HuH-7.5 (cell line): ENCODE measurements at regions not wholly inside any gene's neighbourhood (a gene's known extent, or its start where the extent isn't known, plus 50 kb on each side); places are given as distances from the start of the nearest gene placed in this dataset.
"Not testable (repeated sequence)": the region's sequence is repeated elsewhere in the genome, so short reads cannot be mapped to it uniquely, and the experiment has no call there.

Experiments used
- DNase-seq: peaks from one replicate; pipeline ENCODE4 v3.0.0; 2011; ENCODE audit warnings: low spot score

- DNase-seq, result no peak
These were observed 213.5 kb upstream of the CLNK start for GRCh38 chr4:10898072-10898471.

DNA sequence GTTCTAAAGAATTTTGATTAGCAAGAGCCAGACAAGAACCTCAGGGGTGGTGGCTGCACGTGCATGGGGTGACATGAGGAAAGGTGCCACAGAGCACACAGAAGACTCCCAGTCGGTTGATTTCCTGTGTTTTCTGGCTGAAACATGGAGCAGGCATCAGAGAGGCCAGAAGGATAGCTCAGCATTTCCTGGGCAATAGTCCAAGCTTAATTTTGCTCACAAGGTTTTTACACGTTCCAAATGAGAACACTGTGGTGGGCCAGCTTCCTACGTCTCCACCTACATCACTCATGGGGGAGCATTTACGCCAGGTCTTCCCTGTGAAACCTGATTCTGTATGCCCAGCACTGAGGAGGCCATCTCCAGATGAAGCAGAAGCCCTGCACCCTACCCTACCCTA is 212.5 kb upstream of the CLNK start:
- no peak for DNase-seq

DNA sequence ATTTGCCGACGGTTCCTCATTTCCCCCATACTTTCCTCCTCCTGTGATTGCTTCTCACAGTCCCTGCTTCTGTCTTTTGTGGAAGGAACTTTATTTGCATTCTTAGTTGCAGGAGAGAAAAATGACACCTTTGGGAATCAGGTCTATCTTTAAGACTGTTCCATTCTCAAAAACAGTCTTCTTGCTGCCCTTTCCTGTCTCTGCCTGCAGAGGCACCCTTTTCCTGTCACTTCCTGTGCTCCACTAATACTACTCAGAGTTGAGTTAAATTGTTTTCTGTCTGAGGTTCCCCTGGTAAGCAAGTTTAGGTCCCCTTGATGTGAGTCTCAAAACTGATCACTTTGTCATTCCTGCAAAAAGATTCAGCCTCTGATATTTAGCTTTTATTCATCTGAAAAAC is 208.8 kb upstream of the CLNK start:
- no peak for DNase-seq

DNA sequence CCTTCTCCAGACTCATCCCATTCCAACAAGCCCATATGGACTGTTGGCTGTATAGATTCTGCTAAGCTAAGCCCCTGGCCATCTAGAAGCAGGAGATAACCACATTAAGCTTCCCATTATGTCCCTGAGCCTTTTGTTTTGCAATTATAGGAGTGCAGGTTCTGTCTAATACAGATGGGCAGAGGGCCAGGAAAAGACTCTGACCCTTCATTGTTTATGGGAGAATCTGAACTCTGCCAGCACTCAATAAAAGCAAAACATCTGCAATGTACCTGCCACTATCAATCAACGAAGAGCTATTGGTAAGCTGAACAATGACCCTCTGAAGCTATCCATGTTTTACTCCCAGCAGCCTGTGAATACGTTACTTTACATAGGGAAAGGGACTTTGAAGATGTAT is 207.3 kb upstream of the CLNK start:
- DNase-seq, result no peak

GRCh38 chr4:10889819-10890218 is 205.3 kb upstream of the CLNK start:
- no peak for DNase-seq

DNA sequence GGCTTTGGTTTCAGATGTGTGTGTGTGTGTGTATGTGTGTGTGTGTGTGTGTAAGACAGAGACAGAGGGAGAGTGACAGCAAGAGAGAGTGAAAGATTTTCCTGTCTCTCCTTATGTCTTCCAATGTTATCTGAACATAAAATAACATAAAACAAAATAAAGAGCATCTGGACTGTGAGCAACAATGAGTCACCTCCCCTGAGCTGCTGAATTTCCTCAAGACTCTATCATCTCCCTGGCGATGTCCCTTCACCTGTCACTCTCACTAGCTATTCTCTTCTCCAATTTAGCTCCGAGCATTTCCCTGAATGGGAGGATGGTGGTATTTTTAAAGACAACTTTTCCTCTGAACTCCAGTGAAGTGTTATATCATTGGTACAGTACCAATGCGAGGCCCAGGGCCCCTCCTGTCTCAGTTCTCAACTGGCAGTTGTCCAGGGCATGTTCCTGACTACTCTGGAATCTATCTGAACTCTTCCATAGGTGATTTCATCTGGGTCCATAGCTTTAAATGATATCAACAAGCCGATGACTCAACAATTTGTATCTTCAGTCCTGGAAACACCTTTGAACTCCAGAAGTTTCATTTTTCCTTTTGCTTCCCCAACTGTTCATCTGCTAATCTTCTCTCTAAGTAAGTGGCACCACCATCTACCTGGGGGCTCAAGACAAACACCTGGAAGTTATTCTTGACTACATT is 195.0 kb upstream of the CLNK start:
- DNase-seq, result no peak

DNA sequence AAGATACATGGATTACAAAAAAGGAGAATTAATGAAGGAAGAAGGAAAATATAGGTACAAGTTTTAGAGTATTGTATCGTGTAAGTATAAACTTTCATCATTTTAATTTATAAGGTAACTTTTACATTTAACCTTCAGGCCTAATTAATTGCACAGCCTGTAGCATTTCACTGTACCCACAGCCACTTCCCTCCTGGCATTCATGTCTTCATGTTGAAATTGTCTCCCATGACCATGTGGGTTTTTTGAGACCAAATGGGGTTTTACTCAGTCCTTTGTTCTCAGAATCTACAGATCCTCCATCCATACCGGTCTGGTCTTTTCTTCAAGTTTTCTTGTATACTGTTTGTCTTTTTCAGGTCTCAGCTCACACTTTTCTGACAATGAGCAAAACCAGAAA is 194.3 kb upstream of the CLNK start:
- DNase-seq, result no peak

DNA sequence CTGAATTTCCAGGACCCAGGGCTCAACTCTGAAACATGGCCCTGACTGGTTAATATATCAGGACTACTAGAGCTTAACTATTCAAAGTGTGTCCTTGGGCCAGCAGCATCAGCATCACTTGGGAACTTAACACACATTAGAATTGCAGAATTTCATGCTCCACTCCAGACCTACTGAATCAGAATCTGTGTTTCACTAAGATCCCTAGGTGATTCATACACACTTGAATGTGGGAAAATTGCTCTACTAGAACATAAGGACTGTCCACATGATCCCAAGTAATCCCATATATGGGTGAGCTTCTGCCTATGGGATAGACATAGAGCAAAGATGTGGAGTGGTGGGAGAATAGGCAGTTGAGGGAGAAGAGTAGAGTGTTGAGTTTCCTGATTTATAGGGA is 192.5 kb upstream of the CLNK start:
- no peak for DNase-seq

DNA sequence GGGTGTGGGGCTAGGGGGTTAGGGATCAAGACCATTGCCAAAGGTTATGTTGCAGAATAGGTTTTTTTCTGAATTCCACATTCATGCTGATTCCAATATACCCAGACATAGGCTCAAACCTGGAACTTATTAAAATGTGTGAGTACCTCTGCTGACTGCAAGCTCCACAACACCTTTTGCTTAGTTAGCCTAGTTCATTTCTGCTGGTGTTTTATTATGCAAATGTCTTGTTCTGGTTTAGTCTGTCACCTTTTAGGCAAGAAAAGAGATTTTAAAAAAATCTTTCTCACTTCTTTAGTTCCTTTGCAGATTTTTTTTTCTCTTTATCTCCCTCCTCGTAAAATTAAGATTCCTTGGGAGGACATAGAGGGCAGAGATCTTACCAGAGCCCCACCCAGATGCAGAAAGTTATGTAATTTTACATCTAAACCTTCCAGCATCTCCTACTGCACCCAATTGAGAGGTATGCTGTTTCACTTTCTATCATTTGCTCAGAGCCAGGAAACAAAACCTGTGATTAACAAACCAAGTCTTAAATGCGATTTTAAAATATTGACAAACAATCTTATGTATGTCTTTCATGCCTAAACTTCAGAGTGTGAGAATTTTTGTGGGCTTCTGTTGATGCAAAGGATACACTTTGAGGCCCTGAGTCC is 190.7 kb upstream of the CLNK start:
- DNase-seq, result no peak

GRCh38 chr4:10873809-10874208 is 189.2 kb upstream of the CLNK start:
- DNase-seq, result no peak

GRCh38 chr4:10872833-10873517 is 188.4 kb upstream of the CLNK start:
- DNase-seq, result no peak

DNA sequence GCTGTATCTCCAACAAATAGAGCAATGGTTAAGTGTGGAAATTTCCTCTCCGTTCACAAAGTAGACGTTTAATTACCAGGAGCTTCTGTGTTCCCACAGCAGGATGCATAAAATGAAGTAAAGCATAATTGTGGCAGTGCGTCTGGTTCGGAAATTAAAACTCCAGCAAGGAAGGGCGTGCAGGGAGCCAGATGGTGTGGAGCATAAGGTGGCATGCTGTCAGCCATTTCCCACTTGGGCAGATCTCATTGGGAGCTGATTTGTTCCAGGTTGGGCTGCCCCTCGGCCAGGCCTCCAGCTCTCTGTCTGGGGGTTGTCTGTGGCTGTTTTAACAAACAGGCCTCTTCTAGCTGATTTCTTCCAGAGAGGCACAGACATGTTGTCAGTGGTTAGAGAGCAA is 182.1 kb upstream of the CLNK start:
- no peak for DNase-seq

- DNase-seq, result no peak
These were observed 176.5 kb upstream of the CLNK start for GRCh38 chr4:10861036-10861435.

DNA sequence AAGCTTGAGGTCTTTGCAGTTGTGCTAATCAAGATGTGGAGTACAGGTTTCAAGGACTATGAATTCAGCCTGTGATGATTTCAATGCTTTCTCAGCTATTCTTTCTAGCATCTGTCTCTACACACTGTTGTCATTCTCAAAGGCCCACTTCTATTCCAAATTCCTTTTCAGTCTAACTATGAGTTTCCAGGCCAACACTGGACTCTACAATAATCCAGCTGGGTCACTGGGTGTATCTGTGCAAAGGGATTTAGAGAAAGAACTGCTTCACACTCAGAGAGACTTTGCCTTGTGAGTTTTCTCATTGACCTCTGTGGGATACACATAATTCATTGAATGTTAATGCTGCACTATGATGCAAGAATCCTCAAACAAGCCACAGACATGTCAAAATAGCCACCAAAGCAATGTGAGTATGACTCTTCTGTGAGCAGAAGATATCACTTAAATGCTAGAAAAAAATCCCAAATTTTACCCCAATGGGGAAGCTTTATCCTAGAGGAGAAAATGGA is 171.8 kb upstream of the CLNK start:
- DNase-seq, result no peak

DNA sequence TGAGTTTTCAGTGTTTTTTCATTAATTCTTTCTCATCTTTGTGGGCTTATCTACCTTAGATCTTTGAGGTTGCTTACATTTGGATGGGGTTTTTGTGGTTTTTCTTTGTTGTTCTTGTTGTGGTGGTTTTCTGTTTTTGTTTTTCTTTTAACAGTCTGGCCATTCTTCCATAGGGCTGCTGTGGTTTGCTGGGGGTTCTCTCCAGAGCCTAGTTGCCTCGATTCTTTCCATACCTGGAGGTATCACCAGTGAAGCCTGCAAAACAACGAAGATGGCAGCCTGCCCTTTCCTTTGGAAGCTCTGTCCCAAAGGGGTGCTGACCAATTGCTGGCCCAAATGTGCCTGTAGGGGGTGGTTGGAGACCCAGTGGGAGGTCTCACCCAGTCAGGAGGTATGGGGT is 168.6 kb upstream of the CLNK start:
- no peak for DNase-seq

GRCh38 chr4:10841697-10842096 is 157.1 kb upstream of the CLNK start:
- no peak for DNase-seq

- no peak for DNase-seq
These were observed 152.6 kb upstream of the CLNK start for GRCh38 chr4:10837151-10837550.

DNA sequence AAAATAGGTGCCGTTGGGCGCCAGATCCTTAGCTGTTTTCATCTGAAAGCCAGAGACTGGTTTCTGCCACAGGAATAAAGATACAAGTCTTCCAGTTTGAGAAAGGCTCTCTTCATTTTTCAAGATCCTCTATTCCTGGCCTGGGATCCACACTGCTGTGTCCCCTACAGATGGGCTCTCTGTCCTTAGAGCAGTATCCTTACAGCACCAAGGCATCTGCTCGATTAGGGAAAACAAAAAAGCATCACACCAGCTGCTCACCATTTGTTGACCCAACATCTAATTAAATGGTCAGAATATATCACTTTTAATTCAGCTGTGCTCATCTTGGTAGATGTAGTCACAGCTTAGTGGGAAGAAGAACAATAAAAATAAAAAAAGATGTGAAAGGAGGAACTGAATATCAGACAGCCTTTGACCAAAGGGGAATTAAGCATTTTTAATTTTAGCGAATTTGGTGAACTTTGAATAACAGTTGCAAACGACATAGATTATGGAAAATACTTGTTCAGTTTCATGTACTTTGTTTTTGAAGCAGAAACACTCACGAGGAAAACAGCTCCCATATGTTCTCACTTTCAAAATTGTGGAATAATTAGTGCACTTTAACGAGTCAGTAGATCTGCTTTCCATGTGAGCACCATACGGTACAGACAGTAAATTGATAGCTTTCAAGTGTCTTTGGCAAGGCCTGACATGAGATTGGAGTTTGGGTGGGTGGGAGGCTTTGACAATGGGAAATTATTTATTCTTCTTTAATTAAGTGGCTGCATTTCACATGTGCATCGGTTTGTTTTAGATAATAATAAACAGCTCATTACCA is 148.4 kb upstream of the CLNK start:
- no peak for DNase-seq

DNA sequence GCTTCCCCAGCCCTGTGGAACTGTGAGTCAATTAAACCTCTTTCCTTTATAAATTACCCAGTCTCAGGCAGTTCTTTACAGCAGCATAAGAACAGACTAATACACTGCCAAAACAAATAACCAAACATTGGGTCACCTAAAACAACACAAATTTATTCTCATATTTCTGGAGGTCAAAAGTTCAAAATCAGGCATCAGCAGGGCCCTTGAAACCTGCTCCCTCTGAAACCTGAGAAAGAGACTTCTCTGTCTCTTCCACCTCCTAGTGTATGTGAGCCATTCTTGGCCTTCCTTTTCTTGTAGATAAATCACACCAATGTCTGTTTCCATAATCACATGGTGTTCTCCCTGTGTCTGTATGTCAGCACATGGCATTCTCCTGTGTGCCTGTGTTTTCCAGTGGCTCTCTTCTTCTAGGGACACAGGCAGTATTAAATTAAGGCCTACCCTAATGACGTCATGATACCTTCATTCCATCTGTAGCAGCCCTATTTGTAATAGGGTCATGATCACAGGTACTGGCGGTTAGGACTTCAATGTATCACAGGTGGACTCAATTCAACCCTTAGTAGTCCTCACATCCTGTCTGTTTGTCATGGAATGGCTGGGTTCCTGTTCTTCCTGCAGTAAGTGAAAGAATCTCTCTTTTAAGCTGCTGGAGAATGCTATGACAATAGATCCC is 147.3 kb upstream of the CLNK start:
- DNase-seq, result no peak

DNA sequence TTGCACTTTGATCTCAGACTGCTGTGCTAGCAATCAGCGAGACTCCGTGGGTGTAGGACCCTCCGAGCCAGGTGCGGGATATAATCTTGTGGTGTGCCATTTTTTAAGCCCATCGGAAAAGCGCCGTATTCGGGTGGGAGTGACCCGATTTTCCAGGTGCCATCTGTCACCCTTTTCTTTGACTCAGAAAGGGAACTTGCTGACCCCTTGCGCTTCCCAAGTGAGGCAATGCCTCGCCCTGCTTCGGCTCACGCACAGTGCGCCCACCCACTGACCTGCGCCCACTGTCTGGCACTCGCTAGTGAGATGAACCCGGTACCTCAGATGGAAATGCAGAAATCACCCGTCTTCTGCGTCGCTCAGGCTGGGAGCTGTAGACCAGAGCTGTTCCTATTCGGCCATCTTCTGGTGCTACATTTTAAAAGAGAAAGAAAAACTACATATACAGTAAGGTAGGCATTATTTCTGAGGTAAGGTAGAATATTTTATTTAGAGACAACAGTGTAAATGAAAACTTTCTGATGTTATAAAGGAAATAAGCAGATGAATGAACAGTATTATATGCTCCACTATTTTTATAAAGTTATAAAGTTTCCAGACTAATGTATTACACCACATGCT is 144.5 kb upstream of the CLNK start:
- not testable (repeated sequence) for DNase-seq

DNA sequence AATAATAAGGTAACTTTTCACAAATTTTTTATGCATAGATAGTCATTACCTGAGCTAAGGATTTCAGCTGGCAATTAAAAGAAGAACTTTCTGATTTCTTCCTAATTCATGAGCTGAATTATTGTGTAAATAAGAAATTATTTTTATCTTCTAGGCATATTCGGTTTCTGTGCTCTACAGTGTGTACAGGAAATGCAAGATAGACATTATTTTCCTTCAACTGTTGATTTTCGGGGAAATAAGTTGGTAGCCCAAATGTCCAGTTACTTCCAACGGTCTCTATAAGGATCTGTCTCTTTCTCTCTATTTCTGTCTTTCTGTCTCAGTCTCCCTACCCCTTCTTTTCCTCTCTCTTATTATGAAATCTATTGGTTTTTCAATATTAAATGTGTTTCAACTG is 137.3 kb upstream of the CLNK start:
- DNase-seq, result no peak
